ENCODE measurements at regions not wholly inside any gene's neighbourhood (a gene's known extent, or its start where the extent isn't known, plus 50 kb on each side); places are given as distances from the start of the nearest gene placed in this dataset.

DNA sequence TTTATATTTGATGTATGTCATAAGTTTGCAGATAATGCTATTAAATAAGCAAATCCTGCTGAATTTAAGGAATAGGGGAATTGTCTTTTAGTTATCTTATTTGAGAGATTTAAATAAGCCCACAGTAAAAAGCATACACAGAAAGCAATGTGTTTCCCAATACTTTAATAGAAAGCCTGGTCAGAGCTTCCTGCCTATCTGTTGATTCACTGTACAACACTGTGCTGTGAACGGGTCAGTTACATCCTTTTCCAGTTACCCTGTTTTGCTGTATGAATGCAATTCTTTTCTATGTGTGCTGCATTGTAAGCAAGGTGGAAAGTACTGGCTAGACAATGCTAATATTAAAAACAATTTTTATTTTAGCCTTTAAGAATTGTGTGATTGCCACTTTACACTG, 81.2 kb downstream of the ANKRD7 start:
- H3K27me3 ChIP-seq (replicated peaks in 1 of 2; ENCODE audit: control insufficient read depth in 2 of 2, insufficient read depth in 2 of 2, low read length in 1 of 2): no peaks in the 10 kb centered on the region
- H3K4me2 ChIP-seq (ENCODE audit: control insufficient read depth, insufficient read depth): no peak overlapping the region
- H4K20me1 ChIP-seq (ENCODE audit: control insufficient read depth, insufficient read depth): no peaks in the 10 kb centered on the region
- ChIA-PET CTCF (no interaction called here), SMC1A (ENCODE audit: uncharacterized antibody, unreplicated experiment) (no interaction called here), POLR2A (no interaction called here), RAD21 (ENCODE audit: unreplicated experiment) (no interaction called here)
- no peak overlapping the region for H3K4me3 ChIP-seq
- WGBS (ENCODE audit: insufficient coverage, insufficient replicate concordance, low lambda C conversion rate, missing lambda C conversion rate): 24% methylated on average over 1 of the region's 1 CpG
- no peak for FAIRE-seq
- intact Hi-C loops (cut with micrococcal nuclease; ENCODE audit: unreplicated experiment): no loop called here
- in situ Hi-C loops (cut with MboI): no loop called here
- H2AFZ ChIP-seq (ENCODE audit: control insufficient read depth, low read depth, low read length): no peak overlapping the region
- DNase-seq (ENCODE audit: low read depth, low spot score): no peak
- no peak overlapping the region for H3K9ac ChIP-seq (ENCODE audit: control insufficient read depth, insufficient read depth, low read length)
- no TSS peak for BruUV-seq (replicated peaks)
- H3K4me1 ChIP-seq (ENCODE audit: control insufficient read depth, insufficient read depth, low read length): no peaks in the 10 kb centered on the region
- ATAC-seq: no peak
- H3K36me3 ChIP-seq (ENCODE audit: control insufficient read depth in 2 of 2, insufficient read depth in 2 of 2, low read length in 1 of 2): no peaks in the 10 kb centered on the region
- H3K9me3 ChIP-seq (replicated peaks; ENCODE audit: control insufficient read depth, insufficient read depth, low read length): no peaks in the 10 kb centered on the region; the same call in 1 of the 3 replicates
- no peak for TF ChIP-seq MEF2A (IDR thresholded peaks at IDR 0.05; ENCODE audit: insufficient read depth, low read depth, low read length)
- TF ChIP-seq, protein P1, sequence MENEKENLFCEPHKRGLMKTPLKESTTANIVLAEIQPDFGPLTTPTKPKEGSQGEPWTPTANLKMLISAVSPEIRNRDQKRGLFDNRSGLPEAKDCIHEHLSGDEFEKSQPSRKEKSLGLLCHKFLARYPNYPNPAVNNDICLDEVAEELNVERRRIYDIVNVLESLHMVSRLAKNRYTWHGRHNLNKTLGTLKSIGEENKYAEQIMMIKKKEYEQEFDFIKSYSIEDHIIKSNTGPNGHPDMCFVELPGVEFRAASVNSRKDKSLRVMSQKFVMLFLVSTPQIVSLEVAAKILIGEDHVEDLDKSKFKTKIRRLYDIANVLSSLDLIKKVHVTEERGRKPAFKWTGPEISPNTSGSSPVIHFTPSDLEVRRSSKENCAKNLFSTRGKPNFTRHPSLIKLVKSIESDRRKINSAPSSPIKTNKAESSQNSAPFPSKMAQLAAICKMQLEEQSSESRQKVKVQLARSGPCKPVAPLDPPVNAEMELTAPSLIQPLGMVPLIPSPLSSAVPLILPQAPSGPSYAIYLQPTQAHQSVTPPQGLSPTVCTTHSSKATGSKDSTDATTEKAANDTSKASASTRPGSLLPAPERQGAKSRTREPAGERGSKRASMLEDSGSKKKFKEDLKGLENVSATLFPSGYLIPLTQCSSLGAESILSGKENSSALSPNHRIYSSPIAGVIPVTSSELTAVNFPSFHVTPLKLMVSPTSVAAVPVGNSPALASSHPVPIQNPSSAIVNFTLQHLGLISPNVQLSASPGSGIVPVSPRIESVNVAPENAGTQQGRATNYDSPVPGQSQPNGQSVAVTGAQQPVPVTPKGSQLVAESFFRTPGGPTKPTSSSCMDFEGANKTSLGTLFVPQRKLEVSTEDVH (IDR thresholded peaks at IDR 0.05; ENCODE audit: low read depth, partially characterized antibody): no peak
- TF ChIP-seq, protein P2, sequence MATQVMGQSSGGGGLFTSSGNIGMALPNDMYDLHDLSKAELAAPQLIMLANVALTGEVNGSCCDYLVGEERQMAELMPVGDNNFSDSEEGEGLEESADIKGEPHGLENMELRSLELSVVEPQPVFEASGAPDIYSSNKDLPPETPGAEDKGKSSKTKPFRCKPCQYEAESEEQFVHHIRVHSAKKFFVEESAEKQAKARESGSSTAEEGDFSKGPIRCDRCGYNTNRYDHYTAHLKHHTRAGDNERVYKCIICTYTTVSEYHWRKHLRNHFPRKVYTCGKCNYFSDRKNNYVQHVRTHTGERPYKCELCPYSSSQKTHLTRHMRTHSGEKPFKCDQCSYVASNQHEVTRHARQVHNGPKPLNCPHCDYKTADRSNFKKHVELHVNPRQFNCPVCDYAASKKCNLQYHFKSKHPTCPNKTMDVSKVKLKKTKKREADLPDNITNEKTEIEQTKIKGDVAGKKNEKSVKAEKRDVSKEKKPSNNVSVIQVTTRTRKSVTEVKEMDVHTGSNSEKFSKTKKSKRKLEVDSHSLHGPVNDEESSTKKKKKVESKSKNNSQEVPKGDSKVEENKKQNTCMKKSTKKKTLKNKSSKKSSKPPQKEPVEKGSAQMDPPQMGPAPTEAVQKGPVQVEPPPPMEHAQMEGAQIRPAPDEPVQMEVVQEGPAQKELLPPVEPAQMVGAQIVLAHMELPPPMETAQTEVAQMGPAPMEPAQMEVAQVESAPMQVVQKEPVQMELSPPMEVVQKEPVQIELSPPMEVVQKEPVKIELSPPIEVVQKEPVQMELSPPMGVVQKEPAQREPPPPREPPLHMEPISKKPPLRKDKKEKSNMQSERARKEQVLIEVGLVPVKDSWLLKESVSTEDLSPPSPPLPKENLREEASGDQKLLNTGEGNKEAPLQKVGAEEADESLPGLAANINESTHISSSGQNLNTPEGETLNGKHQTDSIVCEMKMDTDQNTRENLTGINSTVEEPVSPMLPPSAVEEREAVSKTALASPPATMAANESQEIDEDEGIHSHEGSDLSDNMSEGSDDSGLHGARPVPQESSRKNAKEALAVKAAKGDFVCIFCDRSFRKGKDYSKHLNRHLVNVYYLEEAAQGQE (IDR thresholded peaks at IDR 0.05; ENCODE audit: low read depth, low read length): no peak
- no peaks in the 10 kb centered on the region for H3K79me2 ChIP-seq (ENCODE audit: control insufficient read depth, insufficient read depth, low read length)
- H3K27ac ChIP-seq (ENCODE audit: control insufficient read depth, insufficient read depth): no peak overlapping the region
